HG03457 (cell line): ENCODE measurements at regions not wholly inside any gene's neighbourhood (a gene's known extent, or its start where the extent isn't known, plus 50 kb on each side); places are given as distances from the start of the nearest gene placed in this dataset.
"Not testable (repeated sequence)": the region's sequence is repeated elsewhere in the genome, so short reads cannot be mapped to it uniquely, and the experiment has no call there.

ENCODE experiments used
- ATAC-seq: cut with Tn5 transposase; IDR thresholded peaks from one replicate; pipeline ENCODE4 v1.9.1; 2021; ENCODE audit warnings: moderate number of reproducible peaks; ENCODE audit not compliant: unreplicated experiment

DNA sequence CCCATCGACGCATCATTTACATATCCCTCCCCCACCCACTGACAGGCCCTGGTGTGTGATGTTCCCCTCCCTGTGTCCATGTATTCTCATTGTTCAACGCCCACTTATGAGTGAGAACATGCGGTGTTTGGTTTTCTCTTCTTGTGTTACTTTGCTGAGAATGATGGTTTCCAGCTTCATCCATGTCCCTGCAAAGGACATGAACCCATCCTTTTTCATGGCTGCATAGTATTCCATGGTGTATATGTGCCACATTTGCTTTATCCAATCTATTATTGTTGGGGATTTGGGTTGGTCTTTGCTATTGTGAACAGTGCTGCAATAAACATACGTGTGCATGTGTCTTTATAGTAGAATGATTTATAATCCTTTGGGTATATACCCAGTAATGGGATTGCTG is 243.3 kb downstream of the TTC6 start:
- not testable (repeated sequence) for ATAC-seq

DNA sequence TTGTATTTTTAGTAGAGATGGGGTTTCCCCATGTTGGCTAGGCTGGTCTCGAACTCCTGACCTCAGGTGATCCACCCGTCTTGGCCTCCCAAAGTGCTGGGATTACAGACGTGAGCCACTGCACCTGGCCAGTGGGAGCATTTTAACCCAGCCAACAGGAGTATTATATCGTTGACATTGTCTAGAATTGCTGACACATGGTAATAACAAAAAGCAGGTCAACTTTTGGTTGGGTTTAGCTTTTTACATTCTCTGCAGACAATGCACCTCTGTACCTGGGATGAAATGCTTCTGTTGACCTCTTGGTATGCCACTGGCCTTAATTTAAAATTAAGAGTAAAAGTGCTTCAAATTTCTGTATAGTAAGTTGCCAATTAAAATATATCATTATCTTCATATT is 245.6 kb downstream of the TTC6 start:
- not testable (repeated sequence) for ATAC-seq

DNA sequence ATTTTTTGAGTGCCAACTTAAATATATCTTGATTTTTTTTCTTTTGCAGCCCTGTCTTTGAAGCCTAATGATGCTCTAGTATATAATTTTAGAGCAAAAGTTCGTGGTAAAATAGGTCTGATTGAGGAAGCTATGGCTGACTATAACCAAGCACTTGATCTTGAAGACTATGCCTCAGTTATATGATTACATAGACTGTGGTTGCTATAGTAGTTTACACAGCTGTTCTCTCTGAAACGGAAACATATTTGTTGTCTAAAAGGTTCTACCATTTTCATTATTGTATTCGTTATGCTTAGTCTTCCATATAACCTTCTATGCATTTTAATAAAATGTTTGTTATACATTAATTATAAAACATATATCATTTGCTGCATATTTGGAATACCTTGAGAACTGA is 246.7 kb downstream of the TTC6 start:
- ATAC-seq, result no peak

DNA sequence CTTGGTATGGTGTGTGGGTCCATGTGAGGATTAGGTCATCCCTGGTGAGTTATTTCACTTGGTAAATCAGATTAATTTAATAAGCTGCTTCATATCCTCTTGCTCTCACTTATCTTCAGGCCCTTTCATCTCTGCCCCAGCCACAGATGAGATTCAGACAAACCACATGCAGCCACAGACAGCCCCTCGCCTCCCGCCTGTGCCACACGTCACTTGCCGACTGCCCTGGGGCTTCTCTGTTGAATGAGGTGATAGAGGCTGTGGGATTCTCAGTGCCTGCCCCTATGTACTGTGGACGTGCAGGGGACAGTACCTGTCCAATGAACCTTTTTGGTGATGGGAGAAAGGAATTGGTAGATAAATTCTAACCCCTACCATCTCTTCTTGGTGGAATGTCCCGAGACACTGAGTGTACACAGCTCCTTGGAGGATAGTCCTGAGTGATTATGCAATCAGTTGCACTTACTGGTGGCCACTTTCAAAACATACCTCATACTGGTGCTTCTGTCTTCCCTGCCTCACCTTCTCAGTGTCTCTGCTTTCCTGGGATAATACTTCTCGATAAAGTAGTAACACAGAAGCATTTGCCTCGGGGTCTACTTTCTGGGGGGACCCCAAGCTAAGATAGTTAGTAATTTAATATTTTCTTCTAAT is 248.7 kb downstream of the TTC6 start:
- no peak for ATAC-seq

DNA sequence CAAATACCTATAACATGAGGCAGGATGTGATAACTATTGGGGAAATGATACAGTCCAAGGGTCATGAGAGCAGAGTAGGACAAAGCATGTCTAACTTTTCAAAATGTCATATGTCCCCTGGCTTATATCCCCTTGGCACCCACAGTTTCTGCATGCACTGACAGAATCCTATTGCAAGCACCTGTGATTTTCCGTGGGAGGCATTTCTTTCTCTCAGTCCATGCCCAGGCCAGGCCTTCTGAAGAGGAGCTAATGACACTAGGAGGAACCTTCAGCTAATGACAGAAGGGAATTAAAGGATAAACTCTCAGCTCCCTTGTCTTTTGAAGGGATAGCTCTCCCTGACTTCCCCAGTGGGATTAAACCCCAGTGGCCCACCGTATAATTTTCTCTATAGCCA is 249.2 kb downstream of the TTC6 start:
- ATAC-seq, result no peak

DNA sequence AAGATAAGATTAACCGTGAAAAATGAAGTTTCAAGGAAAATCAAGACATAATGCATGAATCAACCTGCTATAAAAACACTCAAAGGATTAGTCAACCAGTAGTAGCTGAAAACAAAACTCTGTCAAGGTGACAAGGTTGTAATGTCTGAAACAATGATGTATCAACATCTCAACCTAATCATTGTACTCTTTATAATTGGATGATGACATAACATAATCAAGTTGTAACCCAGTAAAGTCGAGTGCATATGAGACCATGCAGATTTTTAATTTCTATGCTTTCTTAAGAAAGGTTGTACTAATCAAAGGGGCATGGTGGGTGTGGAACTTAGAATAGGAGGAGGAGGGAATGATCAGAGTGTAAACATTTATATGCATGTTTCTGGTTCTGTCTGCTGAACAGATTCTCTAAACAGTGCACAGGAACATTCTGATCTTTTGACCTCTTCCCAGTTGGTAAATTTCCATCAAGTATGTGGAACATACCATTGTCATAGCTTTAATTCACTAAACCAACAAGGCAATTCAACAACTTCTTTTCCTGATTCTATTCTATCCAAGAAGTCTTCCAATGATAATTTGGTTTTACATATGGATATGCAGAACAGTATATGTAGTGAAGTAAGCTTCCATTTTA is 253.7 kb downstream of the TTC6 start:
- ATAC-seq, result no peak

DNA sequence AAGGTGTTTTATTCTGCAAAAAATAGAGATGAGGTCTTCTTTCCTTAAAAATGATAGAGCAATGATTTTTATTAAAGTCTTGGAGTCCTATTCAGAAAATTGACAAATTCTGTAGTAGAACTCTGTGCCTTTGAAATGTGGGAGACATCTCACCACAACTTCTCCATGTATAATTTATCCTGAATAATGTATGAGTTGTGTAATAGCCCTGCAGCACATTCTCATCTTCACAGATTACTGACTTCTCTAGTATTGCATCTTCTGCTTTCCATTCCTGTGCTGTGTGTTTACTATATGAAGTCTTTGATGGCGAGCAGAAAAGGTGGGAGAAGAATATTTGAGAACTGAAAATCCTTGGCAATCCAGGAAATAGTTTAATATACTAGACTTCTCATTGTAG is 255.6 kb downstream of the TTC6 start:
- no peak for ATAC-seq

DNA sequence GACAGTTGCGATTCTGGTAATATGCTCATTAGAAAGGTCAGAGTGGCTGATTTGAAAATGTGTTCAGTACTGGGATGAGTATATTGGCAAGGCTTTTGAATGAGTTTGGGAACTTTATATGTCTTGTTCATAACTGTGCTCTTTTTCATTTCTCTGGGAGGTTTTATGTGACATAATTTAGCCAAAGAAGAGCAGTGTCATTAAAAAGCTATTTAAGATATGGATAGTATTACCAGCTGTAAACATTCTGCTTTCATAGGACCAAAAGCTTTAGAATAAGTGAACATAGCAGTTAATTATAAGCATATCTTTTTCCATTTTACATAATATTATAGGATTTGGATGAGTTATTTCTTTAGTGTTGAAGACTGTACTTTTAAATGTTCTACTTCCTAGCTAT is 260.4 kb downstream of the TTC6 start:
- no peak for ATAC-seq

DNA sequence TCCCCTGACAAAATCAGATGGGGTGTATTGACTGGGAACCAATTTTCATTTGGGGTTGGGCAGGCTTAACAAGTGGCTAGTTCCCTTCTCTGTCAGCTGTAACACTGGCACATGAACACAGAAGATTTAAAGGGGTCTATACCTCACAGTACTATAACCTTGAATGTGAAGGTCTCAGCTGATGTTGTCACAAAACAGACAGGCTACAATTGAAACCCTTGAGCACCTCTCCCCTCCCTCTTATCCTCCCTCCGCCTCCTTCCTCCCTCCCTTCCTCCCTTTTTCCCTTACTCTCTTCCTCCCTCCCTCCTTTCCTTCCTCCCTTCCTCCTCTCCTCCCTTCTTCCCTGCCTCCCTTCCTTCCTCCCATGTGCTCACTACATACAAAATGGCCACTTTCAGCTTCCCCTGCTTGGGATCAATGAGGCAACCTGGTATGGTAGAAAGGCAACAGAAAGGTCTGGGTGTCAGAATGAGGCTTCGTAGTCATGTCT is 262.4 kb downstream of the TTC6 start:
- no peak for ATAC-seq

DNA sequence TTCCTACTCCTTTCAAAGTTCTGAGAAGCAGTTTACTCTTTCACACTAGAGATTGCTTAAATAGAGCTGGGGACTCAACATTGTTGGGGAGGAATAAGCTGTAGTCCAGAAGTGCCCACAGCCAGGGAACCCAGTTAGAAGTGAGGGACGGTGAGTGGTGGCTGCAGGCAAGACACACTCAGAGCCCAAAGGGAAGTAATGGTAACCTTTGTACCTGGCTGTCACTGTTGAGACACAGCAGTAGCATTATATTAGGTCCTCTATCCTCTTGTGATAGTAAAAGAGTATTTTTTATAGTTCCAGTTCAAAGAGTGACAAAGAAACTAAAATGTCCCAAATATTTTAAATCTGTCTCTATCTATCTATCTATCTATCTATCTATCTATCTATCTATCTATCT is 263.3 kb downstream of the TTC6 start:
- no peak for ATAC-seq

DNA sequence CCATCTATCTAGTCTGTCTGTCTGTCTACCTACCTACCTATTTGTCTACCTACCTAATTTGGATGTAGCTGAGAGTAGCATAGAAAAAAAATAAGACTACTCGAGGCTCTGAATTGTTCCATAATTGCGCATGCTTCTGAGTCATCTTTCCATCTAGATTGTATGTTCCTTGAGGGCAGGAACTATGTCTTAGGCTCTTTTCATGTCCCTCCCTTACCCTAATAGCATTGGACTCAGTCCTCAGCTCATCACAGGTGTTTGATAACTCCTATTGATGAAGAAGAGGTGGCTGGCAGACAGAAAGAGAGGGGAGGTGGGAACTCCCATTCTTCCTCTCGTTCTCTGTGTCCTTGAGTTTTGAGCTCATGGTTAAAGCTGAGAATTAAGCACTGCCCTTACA is 263.7 kb downstream of the TTC6 start:
- no peak for ATAC-seq

DNA sequence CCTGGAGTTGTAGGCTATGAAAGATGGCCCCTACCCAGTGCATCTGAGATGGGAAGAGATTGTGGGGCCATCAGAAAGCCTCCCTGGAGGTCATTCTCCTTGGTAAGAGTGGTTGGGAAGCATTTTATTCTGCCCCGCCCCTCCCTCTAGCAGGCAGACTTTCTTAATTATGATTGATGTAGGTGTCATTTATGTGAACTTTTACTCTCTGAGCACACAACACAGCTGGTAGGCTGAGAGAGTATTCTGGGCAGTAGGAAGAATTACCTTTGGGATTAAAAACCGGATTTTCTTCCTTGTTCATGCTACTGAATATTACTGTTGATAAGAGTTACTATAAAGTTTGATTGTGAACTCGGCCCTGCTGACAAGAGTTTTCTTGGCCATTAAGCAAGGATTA is 266.8 kb downstream of the TTC6 start:
- ATAC-seq, result no peak

DNA sequence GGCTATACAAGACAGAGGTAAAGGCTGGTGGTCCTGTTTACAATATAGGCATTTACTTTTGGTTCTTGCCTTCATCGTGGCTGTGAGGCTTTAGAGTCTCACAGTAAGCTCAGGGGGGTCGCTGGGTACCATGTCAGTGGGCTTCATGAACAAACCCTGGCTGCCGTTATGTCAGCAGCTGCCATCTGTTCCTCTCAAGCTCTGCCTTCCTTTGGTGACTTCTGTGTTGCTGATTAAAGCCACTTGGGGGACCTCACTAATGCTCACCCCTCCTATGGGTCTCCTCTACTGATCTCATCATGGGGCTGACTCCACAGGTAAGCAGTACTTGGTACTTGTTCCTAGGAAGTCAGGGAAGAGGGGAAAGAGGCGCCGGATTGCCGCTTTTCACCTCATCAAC is 268.7 kb downstream of the TTC6 start:
- ATAC-seq, result no peak

DNA sequence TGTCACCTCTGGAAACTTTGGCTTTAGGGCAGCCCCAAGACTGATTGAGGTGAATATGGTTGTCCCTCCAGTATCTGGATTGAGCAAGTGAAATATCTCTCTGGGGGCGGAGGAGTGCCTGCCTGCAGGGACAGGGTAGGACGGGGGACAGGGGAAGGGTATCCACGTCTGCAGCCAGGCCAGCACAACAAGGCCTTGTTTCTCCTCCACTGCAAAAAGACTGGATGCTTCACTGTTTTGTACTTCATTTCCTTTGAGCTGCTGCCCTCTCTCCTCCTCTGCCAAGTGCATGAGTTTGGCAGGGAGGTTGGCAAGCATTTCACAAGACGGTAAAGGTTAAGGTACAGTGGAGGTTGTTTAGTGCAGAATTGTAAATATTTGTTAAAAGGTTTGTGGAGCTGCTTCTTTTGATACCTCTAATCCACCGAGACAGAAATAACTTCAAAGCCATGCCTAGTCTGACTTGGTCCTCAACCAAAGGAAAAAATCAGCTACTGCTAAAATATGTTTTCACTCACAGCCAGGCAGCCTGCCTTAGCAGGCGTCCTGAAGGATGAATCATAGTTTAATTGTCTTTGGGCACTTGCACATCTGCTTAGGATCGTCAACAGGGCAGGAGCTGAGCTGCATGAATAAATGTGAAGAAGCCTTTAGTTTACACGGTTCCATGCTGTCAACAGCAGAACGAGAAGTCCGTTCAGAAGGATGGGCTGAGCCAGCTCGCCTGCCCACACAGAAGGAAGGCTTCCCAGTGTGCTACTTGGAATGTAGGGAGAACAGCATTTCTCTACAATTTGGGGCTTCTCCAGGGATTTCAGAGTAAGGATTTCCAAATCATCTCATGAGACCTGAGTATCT is 269.7 kb downstream of the TTC6 start:
- no peak for ATAC-seq

DNA sequence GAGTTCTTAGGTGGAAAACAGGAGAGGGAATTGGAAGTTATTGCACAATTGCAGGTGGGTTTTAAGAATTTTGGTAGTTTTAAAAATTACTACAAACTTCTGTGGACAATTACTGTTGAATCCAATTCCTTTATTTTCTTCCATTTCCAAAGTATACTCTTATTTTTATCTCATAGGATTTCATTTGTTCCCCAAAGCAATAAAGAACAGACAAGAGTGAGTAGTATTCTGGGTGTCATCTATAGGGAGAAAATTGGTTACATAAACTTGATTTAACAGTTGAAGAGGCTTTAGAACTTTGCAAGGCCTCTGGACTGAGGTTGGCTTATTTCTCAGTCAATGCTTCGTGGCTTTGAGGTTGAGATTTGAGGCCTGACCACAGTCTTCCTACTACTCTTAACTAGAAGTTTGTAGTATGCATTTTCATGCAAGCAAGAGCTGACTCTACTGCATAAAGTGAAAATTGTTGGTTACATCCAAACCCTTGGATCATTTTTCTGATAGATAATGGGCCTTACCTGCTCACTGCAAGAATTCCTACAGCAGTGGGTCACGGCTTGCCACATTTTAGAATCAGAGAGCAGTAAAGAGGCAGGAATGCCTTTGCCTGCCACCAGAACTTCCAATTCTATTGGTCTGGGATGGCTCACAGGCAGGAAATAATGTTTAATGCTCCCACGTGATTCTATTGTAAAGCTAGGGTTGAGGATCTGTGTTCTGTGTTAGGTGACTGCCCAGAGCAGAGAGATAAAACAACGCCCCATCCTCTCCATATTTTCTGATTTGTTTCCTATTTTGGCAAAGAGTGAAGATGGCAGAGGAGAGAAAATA is 270.5 kb downstream of the TTC6 start:
- ATAC-seq, result no peak

DNA sequence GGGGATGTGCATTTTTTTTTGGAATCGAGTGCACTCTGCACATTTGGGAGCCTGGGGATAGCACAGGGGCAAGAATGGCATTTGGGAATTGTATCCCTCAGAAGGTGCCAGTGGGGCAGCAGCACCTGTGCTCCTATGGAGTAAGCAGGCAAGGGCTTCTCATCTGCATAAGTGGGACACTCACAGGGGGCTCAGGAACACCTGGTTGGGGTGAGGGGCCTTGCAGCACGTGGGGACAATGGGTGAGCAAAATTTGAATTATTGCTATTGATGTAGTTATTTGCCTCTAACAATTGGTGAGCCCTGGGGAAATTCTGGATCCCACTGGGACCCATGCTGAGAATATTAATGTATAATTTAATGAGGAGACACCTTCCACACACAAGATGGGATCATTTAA is 274.2 kb downstream of the TTC6 start:
- ATAC-seq, result no peak

DNA sequence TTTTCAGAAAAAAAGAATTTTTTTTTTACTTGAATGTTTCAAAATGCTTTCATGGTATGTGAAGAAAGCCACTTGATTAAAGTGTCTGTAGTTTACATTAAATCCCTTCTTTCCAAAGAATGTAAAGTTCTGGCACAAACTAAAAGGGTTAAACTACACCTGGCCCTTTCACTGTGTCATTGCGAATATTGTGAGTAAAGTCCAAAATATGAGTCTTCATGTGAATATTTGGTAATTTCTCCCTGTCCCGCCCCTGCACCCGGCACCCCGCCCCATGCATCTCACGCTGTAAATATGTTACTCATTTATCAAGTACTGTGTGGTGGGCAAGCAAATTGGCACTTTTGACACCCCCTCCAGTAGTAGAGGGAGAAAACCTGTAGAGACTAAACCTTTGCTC is 274.7 kb downstream of the TTC6 start:
- no peak for ATAC-seq

DNA sequence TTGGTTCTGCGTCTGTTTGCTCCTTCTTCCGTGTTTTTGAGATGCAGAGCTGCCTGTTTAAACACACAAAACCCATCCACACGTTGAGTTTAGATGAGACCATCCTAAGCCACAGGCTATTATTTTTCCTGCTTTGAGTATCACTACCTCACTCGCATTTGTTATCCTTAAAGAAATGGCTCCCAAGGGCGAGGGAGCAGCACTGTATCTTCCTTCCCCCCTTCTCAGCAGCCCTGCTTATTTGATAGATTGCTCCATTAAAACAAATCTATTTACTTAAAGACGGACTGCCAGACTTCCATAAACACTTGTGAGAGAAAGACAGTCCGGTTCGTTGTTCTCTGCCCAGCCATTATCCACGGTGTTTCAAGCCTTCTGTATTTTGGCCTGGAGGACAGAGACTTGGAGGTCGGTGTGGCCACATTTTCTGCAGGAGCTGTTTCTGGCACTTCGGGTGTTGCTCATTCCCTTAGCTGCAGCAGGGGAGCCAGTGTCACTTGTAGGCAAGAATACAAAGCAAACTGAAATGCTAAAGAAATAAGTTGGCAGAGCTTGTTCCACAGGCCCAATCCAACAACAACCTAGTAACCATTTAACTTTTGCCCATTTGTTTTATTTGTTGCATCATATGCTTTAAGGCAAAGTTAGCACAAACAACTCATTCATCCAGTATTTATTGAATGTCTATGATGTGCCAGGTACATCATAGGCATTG is 275.4 kb downstream of the TTC6 start:
- ATAC-seq, result no peak

DNA sequence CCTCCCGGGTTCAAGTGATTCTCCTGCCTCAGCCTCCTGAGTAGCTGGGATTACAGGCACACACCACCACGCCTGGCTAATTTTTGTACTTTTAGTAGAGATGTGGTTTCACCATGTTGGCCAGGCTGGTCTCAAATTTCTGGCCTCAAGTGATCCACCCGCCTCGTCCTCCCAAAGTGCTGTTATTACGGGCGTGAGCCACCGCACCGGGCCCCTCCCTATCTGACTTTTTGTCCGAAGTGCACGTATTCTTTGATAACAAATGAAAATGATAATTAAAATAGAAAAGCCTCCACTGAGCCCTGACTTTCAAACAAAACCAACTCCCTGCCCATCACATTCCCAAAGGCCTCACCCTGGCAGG is 278.6 kb downstream of the TTC6 start:
- ATAC-seq, result not testable (repeated sequence)

DNA sequence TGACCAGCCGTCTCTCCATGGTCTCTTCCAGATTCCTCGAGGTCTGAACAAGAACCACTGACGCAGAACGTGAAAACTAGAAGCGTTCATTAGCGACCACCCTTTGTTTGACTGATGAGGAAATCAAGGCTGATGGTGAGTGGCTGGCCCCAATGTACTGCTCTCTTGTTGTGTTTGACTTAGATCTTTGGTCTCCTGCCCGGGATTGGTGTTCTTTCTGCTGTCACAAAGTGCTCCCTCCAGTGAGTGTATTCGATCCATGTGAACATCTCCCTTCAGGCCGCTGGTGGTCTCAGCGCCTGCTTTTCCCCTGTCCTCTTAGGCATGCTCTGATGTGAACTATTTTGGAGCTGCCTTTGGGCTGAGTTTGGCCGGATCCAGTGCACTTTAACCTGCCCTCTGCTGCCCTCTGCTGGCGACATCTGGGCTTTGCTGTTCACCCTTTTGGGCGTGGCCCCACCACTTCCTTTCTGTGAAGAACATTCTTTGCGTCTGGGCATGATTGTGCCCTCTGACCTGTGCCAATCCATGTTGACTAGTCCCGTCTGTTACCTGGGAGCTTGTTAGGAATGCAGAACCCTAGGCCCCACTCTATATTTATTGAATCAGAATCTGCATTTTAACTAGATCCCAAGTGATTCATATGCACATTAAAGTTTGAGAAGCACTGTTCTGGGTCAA is 279.1 kb downstream of the TTC6 start:
- peak; percentile 97 for ATAC-seq
